ENCODE measurements at regions not wholly inside any gene's neighbourhood (a gene's known extent, or its start where the extent isn't known, plus 50 kb on each side); places are given as distances from the start of the nearest gene placed in this dataset.

DNA sequence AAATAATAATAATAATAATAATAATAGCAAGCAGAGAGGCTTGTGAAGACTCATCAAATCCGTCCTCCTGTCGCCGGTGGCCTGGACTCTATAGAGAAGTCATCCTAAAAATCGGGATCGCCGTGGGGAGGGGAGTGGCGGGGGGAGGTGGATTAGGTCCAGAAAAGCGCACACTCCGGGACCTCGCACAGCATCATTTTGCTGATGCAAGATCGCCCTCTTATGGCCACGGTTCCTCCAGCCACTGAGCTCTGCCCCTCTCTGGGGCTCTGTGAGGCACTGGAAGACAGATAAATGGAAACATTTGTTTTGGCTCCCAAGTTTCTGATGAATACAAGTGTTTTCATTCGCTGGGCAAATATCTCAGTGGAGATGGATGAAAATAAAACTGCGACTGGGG, 612.0 kb downstream of the MATN1 start:
- TF ChIP-seq SIN3A (IDR thresholded peaks at IDR 0.05; ENCODE audit: low read depth, low read length) = no peak
- no peak for TF ChIP-seq POLR2A (IDR thresholded peaks at IDR 0.05; ENCODE audit: low read depth, low read length)
- TF ChIP-seq SIX5 (IDR thresholded peaks at IDR 0.05; ENCODE audit: low read depth, low read length, severe bottlenecking) = no peak
- TF ChIP-seq EZH2 (IDR thresholded peaks at IDR 0.05; ENCODE audit: borderline replicate concordance, control insufficient read depth, low read depth, low read length) = no peak
- TF ChIP-seq, protein P1, sequence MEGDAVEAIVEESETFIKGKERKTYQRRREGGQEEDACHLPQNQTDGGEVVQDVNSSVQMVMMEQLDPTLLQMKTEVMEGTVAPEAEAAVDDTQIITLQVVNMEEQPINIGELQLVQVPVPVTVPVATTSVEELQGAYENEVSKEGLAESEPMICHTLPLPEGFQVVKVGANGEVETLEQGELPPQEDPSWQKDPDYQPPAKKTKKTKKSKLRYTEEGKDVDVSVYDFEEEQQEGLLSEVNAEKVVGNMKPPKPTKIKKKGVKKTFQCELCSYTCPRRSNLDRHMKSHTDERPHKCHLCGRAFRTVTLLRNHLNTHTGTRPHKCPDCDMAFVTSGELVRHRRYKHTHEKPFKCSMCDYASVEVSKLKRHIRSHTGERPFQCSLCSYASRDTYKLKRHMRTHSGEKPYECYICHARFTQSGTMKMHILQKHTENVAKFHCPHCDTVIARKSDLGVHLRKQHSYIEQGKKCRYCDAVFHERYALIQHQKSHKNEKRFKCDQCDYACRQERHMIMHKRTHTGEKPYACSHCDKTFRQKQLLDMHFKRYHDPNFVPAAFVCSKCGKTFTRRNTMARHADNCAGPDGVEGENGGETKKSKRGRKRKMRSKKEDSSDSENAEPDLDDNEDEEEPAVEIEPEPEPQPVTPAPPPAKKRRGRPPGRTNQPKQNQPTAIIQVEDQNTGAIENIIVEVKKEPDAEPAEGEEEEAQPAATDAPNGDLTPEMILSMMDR (IDR thresholded peaks at IDR 0.05 in 2 of 3, conservative IDR thresholded peaks at IDR 0.05 in 1 of 3; ENCODE audit: control insufficient read depth in 2 of 3, extremely low read depth in 1 of 3, insufficient read depth in 1 of 3, low read depth in 3 of 3, low read length in 3 of 3) = peak; percentile 31 to 37 (median 37); a peak in 4 of 6 replicates
- no peak for TF ChIP-seq MTA3 (IDR thresholded peaks at IDR 0.05; ENCODE audit: borderline replicate concordance, low read length)
- TF ChIP-seq, protein P2, sequence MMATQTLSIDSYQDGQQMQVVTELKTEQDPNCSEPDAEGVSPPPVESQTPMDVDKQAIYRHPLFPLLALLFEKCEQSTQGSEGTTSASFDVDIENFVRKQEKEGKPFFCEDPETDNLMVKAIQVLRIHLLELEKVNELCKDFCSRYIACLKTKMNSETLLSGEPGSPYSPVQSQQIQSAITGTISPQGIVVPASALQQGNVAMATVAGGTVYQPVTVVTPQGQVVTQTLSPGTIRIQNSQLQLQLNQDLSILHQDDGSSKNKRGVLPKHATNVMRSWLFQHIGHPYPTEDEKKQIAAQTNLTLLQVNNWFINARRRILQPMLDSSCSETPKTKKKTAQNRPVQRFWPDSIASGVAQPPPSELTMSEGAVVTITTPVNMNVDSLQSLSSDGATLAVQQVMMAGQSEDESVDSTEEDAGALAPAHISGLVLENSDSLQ (IDR thresholded peaks at IDR 0.05) = no peak
